GM21737 (cell line): ENCODE measurements at regions not wholly inside any gene's neighbourhood (a gene's known extent, or its start where the extent isn't known, plus 50 kb on each side); places are given as distances from the start of the nearest gene placed in this dataset.
"Not testable (repeated sequence)": the region's sequence is repeated elsewhere in the genome, so short reads cannot be mapped to it uniquely, and the experiment has no call there.

ENCODE experiments used
- ATAC-seq: cut with Tn5 transposase; IDR thresholded peaks from one replicate; pipeline ENCODE4 v1.9.1; 2021; ENCODE audit warnings: mild to moderate bottlenecking, moderate library complexity; ENCODE audit not compliant: unreplicated experiment

DNA sequence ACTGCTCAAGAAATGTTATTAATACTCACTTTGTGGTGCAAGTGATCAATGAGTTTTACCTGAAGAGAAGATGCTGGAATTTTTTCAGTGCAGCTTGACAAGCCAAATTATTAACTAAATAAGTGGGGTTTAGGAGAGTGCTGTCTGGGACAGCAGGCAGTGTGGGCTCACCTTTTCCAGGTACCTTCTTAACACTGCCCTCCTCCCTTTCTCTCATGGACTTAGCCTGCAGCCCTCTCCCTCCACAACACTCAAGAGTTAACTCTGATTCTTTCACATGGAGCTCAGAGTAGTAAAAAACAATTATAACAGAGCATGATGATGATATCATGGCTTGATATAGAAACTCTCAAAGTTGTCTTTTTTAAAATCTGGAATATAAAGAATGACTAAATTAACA lies 404.8 kb upstream of the SLC30A5 start:
- no peak for ATAC-seq

DNA sequence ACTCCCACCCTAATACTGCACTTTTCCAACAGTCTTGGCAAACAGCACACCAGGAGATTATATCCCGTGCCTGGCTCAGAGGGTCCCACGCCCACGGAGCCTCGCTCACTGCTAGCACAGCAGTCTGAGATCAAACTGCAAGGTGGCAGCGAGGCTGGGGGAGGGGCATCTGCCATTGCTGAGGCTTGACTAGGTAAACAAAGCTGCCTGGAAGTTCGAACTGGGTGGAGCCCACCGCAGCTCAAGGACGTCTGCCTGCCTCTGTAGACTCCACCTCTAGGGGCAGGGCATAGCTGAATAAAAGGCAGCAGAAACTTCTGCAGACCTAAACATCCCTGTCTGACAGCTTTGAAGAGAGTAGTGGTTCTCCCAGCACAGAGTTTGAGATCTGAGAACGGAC lies 401.9 kb upstream of the SLC30A5 start:
- ATAC-seq: not testable (repeated sequence)

DNA sequence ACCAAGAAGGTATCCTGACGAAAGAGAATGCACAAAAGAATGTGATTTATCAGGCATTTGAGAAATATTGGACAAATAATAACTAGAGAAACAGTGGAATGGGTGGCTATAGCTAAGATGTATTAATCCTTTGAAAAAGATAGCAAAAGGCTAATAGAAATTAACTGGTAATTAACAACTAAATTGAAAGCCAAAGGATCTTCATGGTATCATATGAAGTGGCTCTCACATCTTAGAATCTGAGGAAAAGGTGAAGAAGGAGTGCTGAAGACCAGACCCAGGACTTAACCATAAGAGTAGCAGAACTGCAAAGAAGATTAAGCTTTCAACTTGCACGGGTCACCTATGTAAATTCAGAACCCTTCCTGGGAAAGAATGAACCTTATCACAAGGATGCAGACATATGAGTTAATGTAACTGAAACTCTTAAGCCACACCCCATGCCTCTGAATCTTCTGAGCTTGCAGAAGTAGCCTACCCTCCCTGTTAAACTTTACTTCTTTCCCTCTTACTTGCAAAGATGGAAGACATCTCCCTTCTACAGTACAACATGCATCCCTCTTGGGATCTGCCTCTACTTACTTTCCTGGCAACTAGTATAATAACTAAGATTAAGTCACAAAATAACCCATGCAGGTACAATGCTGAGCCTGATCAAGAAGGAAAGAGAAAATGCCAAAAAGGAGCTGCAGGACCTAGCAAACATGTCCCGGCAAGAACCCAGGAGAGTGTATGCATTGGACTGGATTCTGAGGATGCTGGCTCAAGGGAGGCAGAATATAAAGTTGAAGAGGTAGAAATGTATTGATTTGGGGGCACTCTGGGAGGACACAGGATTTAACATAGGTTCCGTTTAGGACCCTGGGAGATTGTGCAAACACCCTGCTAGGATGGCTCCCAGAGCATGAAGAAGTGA lies 395.5 kb upstream of the SLC30A5 start:
- ATAC-seq: no peak

DNA sequence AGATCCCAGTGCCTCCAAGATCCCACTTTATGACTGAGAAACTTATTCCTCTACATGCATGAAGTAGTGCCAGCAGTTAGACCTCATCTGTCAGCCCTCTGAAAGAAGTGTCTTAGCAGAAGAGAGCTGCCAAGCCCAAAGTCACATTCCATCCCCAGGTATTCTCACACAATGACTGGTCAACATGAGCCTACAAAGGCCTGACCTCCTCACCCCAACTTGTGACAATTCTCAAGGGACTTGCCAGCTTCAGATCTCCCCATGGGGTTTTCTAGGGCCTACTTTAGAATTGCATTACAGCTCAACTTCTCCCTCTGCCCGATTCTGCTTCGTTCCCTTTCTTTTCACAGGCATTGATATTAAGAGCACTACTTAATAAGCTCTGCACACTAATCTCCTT lies 393.8 kb upstream of the SLC30A5 start:
- no peak for ATAC-seq

DNA sequence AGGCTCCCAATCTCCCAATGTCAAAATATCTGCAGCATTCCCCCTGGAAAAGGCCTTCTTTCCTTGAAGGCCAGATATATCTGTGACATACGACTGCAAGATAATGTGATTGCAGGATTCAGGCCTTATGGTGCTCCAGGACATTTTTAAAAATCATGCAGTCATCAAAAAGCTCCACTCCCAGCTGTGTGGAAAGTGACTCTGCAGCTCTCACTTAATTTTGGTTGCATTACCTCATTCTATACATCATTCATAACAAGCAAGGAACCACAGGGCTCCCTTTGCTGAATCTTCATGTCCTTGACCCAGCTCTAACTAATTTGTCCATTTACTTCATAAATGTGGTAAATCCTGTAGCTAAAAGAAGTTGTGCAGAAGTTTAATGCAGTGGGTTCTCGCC lies 386.2 kb upstream of the SLC30A5 start:
- no peak for ATAC-seq

DNA sequence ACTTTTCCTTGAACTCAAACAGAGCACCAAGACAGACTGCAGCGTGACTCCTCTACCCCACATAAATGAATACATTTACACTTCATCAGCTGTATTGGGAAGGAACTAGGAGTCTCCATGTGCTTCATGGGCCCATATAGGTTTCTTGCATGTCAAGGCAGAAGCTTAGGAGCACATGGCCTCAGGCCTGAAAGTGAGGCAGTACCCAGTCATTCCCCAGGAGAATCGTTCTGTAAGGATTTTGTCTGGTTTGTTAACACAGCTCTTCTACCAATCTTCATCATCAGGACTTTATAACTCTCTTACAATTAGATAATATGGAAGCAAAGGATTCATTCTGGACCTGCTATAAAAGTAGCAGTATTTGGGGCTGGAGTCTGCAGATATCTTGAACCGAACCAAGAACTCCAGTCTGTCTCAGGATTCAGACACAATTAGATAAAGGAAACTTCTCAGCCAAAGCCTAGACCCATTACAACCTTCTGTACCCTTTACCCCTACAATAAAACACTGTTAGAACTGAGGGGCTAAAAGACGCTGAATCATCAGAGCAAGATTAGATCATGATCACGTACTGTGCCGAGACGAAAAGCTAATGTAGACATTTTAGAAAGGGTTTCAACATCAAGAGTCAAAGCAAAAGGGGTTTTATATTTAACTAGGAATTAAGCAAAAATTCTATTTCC lies 385.5 kb upstream of the SLC30A5 start:
- no peak for ATAC-seq

DNA sequence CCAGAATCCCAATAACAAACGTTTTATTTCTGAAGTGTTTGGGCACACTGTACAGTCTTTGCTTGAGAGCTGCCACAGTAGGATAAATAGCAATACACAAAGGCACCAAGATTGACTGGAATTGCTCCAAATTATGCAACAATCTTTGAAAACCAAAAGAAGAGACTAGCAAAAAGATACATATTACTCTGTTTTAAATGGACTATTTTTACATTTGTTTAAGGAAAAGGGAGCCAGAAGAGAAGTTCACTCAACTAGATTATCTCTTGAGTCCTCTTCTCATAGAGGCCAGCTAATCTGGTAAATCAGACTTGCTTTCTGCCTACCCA lies 385.0 kb upstream of the SLC30A5 start:
- ATAC-seq: no peak

DNA sequence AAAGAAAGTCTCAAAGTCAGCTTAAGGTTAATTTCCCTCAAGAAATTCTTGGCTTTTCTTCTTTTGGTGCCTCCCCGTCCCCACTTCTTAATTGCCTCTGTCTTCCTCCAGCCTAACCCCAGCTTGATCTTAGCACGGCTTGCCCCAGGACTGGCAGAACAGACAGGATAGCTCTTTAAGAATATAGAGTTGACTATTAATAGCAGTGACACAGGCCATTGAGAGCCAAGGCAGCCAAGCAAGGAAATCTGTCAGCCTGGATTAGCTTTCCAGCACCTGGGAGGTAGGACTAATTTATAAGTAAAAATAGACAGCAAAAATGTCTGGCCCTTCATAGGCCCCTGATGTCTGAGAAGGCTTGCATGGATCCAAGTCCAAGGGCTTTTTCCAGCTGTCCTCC lies 384.6 kb upstream of the SLC30A5 start:
- ATAC-seq: no peak

DNA sequence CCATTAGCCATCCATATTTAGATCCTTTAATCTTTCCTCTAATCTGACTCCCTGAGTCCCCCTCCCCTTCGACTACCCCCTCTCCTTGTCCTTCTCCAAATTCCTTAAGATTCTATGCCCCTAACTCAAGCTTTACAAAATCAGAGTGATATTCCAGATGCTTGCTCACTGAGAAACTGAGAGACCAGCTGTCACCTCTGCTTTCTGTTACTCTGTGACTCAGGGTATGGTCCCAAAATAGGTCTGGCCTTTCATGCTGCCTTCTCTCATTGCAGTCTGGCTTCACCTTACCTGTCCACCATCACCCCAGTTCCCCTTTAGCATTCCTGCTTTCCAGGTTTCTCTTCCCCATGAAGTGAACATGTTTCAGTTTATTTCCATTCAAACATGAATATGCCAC lies 383.3 kb upstream of the SLC30A5 start:
- ATAC-seq: no peak

DNA sequence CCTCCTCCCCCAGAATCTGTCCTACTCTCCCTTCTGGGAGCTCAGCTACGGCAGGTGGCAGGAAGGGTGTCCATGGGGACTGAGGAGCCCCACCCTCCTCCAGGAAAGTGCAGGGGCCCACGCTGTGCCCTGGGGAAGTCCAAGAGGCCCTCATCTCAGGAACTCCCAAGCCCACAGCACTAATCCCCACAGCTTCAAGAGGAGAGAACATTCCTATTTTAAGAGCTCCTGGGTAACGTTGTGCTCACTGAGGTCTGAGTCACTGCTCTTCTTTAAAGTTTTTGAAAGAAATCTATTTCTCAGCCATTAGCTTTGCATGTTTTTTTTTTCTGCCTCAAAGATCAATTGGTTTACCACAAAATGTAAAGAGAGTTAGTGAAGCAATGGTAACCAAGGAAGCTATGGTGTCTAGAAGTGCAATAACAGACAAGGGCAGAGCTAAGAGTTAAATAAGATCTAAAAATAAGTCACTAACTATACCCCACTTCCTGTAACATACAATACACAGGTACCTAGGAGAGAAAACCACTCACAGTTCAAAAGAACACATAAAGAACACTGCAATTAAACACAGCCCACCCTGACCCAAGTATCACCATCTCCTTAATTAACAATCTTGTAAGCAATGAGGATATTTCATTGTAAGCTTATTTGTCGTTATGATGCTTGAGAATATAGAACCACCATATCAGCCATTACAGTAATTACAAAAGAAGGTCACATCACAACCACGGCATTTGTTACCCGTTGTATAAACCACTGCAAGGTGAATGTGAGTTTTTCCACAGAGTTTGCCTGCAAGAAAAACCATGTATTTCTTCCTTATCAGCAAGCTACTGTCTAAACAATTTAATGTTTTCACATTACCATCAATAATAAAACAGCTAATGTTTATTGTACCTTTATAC lies 382.3 kb upstream of the SLC30A5 start:
- ATAC-seq: peak; percentile 93

DNA sequence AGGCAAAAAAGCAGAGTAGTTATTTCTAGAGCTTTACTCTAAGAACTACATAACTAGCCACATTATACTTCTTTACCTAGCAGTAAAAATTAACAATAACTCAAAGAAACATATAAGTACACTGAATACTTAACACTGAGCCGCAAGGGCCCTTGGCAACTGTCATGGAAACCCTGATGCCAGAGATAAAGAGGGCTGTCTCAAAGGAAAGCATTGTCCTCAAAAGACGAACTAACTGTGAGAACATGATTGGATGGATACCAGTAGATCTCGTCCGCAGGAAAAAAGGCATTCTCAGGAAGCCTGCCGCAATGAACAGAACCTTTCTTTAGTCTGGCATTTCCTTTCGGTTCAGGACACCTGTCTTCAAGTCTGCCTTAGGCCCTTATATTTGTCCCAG lies 379.0 kb upstream of the SLC30A5 start:
- no peak for ATAC-seq

DNA sequence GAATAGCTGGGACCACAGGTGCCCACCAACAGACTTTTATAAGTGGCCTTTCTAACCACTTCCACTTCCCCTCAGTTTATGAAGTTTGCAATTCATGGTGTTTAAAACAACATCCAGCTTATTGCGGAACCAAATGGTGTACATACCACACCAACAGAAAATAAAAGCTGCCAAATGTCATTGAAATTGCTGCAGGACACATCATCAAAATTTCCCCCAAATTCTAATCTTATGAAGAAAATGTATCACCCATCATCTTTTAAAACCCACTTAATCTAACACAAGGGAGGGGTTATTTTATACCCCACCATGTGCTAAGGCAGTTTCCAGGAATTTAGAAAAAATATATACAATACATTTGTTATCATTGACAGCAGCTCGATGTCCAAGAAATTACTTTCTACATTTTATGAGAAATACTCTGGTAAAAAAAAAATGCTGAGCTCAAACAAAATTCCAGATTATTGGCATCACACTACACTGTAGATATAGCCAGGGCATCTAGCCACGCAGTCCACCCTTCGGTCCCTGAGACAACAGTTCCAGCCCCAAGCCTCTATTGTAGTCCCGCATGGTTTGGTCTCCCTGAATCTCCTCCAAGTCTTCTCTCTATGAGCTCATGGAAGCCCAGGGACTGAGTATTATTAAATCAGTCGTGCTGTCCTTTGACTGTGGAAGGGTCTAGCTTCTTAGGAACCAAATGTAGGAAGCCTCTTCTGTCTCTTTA lies 372.8 kb upstream of the SLC30A5 start:
- ATAC-seq: no peak

DNA sequence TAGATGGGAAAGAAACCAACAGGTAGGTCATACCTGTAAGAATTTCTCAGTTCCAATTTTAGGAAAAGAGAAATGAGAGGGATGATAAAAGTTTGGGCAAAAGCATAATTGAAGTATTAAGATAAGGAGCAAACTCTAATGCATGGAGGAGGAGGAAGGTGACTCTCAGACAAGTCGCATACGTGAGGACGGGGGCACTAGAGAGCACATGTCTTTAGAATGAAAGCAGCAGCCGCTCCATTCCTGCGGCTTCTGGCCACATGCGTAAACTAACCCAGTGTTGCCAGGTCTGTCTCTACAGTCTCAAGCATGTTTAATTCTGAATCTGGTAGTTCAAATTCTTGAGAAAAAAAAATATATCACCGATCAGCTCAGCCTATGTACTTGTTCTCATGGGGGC lies 371.5 kb upstream of the SLC30A5 start:
- ATAC-seq: no peak

DNA sequence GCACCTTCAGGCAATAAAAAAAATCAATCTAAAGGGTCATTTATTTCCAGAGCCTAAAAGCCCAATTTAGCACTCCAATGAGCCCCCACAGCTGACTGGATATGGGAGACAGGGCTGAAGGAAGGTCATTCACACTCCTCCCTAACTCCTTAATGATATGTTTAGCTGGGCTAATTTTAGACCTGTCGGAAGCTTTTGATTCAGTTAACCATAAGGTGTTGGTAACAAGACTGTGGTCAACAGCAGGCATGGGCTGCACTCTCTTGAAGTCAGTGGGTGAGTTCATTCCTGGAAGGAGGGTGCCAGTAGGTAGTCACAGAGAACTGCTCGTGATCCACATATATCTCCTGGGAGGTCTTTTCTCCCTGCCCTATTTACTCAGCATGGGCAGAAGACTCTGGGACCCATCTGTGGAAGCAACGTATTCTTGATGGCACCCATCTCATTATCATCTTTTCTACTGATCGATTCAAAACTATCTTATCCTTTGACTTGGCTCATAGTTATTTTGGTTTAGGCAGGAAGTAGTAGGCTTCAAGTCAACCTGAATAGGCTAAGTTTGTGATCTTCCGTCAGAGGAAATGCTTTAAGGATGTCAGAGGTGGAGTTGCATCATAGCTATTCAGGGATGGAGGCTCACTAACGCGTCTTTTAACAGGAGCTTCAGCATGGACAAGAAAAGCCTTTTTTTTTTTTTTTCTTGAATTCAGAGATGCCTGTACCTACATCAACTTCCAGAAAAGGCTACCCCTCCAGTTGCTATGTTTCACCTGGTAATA lies 367.7 kb upstream of the SLC30A5 start:
- no peak for ATAC-seq

DNA sequence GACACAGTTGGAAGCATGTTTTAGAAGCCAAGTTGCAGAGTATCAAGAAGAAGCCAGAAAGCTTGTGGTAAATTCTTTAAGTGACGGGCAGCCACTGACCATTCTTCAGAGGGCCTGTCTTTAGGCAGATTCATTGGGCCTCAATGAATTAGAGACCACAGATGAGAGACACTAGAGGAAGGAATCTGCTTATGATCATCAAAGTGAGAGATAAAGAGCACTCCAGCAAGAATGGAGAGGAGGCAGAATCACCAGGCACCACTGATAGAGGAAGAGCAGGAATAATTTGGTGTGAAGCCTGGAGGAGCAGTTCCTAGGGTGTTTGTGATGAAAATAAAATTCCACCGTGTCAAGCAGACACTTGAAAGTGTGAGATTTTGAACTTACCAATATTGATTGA lies 365.9 kb upstream of the SLC30A5 start:
- no peak for ATAC-seq

DNA sequence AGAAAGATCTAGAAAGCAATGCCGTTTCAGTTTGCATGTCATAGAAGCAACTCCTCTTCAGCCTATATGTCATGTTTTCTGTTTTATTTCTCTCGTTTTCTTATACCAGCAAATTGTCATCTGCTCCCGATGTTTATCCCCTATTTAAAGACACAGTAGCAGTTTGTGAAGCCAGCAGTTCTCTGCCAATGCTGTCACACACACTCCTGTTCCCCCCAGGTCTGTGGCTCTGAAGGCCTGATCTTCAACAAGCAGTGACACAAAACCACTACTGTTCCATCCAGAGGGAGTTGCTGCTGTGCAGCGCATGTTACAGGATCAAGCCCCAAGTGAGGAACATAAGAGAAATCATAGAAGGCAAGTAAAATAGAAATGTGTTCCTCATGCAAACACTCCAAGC lies 364.1 kb upstream of the SLC30A5 start:
- no peak for ATAC-seq

DNA sequence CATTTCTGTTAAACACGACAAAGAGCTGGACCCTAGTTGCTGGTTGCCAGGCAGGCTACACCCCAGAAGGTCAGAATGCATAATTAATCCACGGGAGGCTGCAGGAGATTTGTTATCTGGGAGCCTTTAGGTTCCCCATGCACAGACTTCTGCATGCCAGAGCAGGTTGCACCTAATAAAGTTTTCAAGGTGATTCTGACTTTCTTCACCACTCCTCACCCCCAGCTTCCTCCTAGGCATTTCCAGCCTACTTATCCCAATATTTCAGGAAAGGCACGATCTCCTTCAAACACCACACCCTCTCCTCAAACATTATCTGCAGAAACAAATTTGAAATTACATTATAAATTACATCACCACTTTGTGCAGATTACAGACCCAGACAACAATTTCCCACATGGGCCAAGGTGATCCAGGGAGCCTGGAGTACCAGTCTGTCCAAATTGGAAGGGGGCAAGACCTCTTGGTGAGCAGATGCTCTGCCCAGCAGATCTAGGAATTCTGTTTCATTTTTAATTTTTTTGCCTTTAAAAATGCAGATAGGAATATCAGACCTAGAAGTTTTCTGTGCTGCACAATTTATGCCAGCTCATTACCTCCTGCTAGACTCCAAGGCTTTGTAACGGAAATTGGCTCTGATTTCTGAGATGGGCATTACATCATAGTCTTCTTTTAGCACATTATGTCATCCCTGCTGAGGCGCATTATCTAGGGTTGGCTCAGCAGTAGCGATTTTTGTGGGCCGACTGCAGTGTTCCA lies 363.4 kb upstream of the SLC30A5 start:
- ATAC-seq: no peak

DNA sequence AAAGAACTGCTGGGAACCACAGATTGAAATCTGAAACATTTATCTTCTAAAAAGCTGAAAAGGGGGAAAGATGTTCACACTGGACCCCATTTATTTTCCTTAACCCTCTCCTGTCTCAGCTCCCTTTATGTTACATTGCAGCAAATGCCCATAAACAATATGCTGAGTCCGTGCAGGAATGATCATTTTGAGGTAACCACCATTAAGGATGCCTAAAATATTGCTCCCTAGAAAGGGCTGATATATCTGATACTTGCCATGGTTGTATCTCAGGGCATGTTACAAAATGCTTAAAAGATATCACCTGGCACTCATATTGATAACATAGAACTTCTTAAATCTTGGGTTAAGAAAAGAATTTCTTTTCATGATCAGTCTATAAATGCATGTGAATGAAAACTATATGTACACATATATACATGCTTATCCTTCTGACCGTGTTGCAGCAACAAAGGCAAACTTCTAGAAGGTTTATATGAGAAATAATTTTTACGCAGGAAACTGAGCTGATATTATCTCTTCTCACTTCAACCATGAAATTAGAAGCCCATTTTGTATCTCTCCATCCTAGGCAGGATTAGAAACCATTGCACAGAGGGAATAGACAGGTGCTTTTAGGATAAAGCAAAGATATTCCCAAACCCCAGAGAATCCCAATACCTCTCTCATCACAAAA lies 362.7 kb upstream of the SLC30A5 start:
- no peak for ATAC-seq

DNA sequence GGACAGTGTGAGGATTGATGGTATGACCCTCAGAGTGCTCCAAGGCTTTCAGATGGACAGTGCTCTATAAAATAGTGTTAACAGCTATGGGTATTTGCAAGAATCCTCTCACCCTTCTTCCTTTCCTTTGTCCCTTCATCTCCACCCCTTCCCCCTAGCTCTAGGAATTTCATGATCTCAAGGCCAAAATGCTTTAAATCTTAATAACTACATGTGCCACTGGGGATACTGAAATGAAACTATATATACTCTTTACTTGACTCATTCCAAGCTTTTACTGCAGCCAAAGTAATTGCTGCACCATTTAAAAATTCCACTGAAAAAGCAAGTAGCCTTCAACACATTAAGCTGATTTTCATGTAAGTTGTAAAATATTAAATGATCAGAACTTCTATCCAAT lies 361.6 kb upstream of the SLC30A5 start:
- ATAC-seq: no peak
